Duodenal mucosa (tissue), 2 donors: ENCODE measurements at regions not wholly inside any gene's neighbourhood (a gene's known extent, or its start where the extent isn't known, plus 50 kb on each side); places are given as distances from the start of the nearest gene placed in this dataset.

Source experiments
- H3K27ac ChIP-seq: one replicate; pipeline ENCODE4 v1.7.0; 2013; ENCODE audit warnings: low read depth, low read length
- H3K27me3 ChIP-seq, 2 donors: one replicate each; pipeline ENCODE4 v1.7.0; 2013; ENCODE audit warnings: low read length in 2 of 2, control low read depth in 1 of 2; ENCODE audit not compliant: insufficient read depth in 2 of 2, control insufficient read depth in 1 of 2
- H3K36me3 ChIP-seq, 2 donors: one replicate each; pipeline ENCODE4 v1.7.0; 2013; ENCODE audit warnings: low read length in 2 of 2, control low read depth in 1 of 2; ENCODE audit not compliant: insufficient read depth in 2 of 2, control insufficient read depth in 1 of 2
- H3K4me1 ChIP-seq, 2 donors: one replicate each; pipeline ENCODE4 v1.7.0; 2013; ENCODE audit warnings: low read length in 2 of 2, control low read depth in 1 of 2; ENCODE audit not compliant: insufficient read depth in 2 of 2, control insufficient read depth in 1 of 2
- H3K4me3 ChIP-seq, 2 donors: one replicate each; pipeline ENCODE4 v1.7.0; 2013; ENCODE audit warnings: low read length in 2 of 2, low read depth in 1 of 2
- H3K9ac ChIP-seq, 2 donors: one replicate each; pipeline ENCODE4 v1.7.0; 2013; ENCODE audit warnings: low read length in 2 of 2, low read depth in 1 of 2
- H3K9me3 ChIP-seq, 2 donors: one replicate each; pipeline ENCODE4 v1.7.0; 2013; ENCODE audit warnings: low read length in 2 of 2, control low read depth in 1 of 2; ENCODE audit not compliant: control insufficient read depth in 1 of 2

DNA sequence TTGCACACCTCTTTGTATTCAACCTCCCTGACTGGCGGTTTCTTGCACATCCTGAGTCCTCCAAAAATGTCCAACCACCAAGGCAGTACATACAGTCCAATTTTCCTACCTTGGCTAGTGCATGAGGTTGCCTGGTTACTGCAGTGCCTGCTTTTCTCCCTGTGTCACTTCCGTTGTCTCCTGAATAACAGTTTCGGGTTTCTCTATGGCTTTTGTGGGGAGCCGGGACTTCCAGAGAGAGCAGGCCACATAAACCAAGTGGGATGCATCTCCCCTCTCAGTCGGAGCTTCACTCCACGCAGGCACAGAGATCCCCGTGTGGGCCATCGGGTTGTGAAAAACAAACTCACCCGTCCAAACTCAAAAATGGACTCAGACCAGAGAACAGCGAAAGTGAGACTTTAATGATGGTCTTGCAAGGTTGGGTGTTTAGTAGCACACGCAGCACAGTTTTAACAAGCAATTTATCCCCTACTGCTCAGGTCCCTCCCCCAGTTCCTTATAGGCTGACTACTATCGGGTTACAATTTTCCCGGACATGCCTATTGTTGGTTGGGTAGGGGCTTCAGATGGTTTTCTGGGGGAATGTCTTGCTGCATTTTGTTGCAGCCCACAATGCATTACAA lies 173.1 kb downstream of the POU4F1 start:
- H3K27me3 ChIP-seq: no peaks in the 10 kb centered on the region
- no peaks in the 10 kb centered on the region for H3K36me3 ChIP-seq
- no peaks in the 10 kb centered on the region for H3K4me1 ChIP-seq
- H3K4me3 ChIP-seq: no peak overlapping the region
- H3K9ac ChIP-seq: no peak overlapping the region
- no peaks in the 10 kb centered on the region for H3K9me3 ChIP-seq
- no peak overlapping the region for H3K27ac ChIP-seq

DNA sequence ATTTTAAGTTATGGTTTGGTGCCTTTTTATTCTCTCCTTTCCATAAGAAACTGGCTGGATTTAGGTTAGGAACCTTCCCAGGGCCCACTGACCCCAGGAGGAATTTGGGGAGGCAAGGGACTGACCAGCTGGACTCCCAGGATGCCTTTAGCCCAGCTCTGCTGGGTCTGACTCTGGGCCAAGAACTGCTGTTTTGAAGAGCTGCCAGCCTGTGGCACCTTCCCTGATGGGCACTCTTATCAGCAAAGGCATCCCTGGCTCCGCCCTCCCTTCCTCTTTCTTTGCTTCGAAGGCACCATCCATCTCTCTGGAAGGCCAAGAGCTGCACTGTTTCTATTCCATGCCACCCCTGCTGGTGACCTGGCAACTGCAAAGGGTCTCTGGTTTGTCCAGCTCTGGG lies 174.7 kb downstream of the POU4F1 start:
- no peaks in the 10 kb centered on the region for H3K27me3 ChIP-seq
- H3K27ac ChIP-seq: no peak overlapping the region
- no peaks in the 10 kb centered on the region for H3K36me3 ChIP-seq
- no peak overlapping the region for H3K4me3 ChIP-seq
- H3K9ac ChIP-seq: no peak overlapping the region
- H3K4me1 ChIP-seq: no peaks in the 10 kb centered on the region
- no peaks in the 10 kb centered on the region for H3K9me3 ChIP-seq

DNA sequence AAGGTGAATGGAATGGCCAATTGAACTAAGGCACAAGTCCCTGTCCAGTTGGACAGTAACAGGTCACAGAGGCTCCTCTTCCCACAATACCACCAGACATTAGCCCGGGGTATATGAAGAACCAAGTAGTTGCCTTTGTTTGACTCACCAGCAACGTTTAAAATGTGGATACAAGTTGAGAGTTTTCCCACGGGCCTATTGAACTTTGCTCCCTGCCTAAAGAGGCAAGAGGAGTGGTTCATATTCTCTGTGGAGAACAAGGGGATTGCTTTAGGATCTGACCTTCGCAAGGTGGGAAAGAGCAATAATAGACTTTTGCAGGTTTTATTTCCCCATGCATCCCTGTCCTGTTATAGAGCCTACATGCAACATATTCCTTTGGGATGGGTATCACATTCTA lies 177.2 kb downstream of the POU4F1 start:
- Histone ChIP-seq H3K4me3 (no peak overlapping the region), H3K27me3 (no peaks in the 10 kb centered on the region), H3K4me1 (no peaks in the 10 kb centered on the region), H3K9me3 (no peaks in the 10 kb centered on the region), H3K9ac (no peak overlapping the region), H3K36me3 (no peaks in the 10 kb centered on the region), H3K27ac (no peak overlapping the region)

DNA sequence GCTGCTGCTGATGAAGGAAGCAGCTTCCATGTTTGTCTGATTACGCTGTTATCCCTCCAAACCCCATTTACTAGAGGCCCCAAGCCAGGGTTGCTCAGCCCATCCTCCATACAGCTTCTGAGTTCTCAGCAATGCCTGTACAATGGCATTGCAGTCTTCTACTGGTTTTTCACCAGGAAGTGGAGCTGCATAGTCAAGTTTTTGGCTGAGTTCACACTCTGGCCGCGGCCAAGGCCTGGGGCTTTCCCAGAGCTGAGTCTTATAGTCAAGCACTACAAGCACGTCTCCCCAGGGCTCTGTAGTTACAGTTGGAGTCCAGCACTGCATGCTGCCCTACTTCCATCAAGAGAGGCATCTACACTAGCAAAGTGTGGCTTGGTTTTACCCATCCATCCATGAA lies 182.5 kb downstream of the POU4F1 start:
- Histone ChIP-seq H3K4me1 (no peaks in the 10 kb centered on the region), H3K27ac (no peak overlapping the region), H3K4me3 (no peak overlapping the region), H3K9ac (no peak overlapping the region), H3K9me3 (no peaks in the 10 kb centered on the region), H3K27me3 (no peaks in the 10 kb centered on the region), H3K36me3 (no peaks in the 10 kb centered on the region)

DNA sequence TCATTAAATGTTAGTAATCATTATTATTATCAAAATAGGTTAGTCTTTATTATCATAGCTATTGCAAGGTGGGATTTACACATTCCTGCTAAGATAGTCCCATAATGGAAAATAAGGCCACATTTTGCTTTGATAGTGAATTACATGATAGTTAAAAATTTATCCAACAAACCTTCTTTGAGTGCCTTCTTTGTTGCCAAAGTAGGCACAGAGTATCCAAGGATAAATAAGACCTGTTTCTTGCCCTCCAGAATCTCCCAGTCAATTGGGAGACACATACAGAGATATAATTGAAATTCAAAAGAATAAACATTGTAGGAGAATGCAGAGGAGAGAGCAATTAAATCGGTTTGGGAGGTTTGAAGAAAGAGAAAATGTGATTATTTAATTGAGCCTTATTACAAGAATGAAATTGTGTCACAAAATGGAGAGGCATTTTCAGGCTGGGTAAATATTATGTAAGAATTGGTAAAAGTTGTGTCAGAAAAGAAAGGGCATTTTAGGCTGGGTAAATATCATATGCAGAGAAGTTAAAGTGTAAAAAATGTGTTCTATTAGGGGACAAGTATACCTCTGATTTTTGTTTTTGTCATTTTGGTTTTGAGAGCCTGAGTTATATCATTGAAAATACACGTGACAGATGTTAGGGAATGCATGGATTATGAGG lies 189.3 kb downstream of the POU4F1 start:
- Histone ChIP-seq H3K27ac (no peak overlapping the region), H3K9me3 (no peaks in the 10 kb centered on the region), H3K27me3 (no peaks in the 10 kb centered on the region), H3K4me3 (no peak overlapping the region), H3K9ac (no peak overlapping the region), H3K36me3 (no peaks in the 10 kb centered on the region), H3K4me1 (no peaks in the 10 kb centered on the region)

DNA sequence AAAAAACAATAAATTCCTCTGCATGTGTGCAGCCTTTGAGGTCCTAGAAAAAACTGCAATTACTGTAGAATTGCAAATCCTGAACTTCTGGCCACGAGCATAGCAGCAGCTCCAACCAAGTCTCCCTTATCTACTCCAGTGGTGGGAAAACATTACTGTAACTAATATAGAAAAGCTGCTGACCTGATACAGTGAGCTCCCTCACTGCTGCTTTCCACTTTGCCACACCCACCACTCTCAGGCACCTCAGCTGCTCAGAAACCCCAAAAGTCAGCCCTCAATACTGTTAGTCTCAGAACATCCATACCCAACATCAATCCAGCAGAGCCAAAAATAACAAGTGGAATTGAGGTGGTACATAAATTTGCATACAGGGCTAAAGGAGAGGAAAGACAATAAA lies 192.5 kb downstream of the POU4F1 start:
- no peaks in the 10 kb centered on the region for H3K9me3 ChIP-seq
- H3K36me3 ChIP-seq: no peaks in the 10 kb centered on the region
- H3K4me3 ChIP-seq: no peak overlapping the region

DNA sequence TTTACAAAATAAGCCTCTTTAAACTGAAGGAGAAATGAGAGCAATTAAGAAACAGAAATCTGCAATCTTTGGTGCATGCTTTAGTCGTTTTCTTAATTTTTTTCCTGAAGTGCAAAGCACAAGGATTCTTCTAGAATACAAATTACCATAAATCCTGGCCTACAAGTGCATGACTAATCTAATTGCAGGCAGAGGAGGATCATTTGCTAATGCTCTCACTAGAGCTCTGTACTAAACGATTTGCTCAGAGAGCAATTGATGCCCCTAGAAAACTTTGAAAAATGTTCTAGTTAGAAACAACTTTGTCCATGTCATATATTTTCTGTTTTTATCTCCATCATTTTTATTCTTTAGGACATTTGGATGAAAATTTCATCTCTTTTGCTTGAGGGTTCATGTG lies 193.2 kb downstream of the POU4F1 start:
- Histone ChIP-seq H3K27me3 (no peaks in the 10 kb centered on the region), H3K9ac (no peak overlapping the region), H3K27ac (no peak overlapping the region), H3K9me3 (no peaks in the 10 kb centered on the region), H3K4me3 (no peak overlapping the region), H3K4me1 (no peaks in the 10 kb centered on the region), H3K36me3 (no peaks in the 10 kb centered on the region)

More for the DNA sequence above, 192.5 kb downstream of the POU4F1 start:
- Histone ChIP-seq H3K9ac (no peak overlapping the region), H3K27me3 (no peaks in the 10 kb centered on the region), H3K4me1 (no peaks in the 10 kb centered on the region), H3K27ac (no peak overlapping the region)

DNA sequence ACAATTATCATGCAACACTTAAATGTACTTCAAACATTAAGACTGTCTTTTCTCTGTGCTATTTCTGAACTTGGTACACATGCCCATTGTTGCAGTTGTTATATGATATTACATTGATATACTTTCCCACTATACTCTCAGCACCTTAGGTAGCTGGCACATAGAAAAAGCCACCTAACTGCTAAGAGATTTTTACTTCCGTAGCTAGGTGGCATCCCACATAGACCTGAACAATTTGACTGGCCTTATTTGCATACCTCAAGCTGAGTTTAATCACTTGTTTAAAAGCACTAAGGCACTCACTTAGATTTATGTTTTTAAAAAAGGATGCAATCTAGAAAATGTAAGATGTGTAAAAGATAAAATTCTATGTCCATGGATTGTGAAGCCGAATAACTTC lies 194.2 kb downstream of the POU4F1 start:
- no peak overlapping the region for H3K9ac ChIP-seq
- no peaks in the 10 kb centered on the region for H3K4me1 ChIP-seq
- H3K27me3 ChIP-seq: no peaks in the 10 kb centered on the region
- no peak overlapping the region for H3K4me3 ChIP-seq
- H3K9me3 ChIP-seq: no peaks in the 10 kb centered on the region
- no peak overlapping the region for H3K27ac ChIP-seq
- H3K36me3 ChIP-seq: no peaks in the 10 kb centered on the region

DNA sequence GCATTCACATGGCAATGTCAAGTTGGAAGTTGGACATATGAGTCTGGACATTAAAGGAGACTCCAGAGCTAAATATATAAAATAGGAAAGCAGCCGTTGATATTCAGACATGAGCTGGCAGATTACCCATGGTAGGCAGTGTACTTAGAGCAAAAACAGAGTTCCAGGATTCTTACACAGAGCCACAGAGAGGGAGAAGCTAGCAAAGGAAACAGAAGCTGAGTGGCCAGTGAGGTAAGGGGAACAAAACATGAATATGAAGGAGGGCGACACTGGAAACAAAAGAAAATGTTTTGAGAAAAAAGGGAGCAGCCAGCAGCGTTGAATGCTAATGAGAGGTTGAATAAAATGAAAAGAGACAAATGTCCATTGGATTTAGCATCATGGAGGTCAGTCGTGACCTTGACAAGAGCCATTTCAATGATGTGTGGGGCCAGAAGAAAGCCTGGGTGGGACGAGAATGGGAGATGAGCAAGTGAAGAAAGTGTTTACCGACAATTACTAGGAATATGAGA lies 198.4 kb downstream of the POU4F1 start:
- Histone ChIP-seq H3K27ac (no peak overlapping the region), H3K4me3 (no peak overlapping the region), H3K9ac (no peak overlapping the region), H3K9me3 (no peaks in the 10 kb centered on the region), H3K36me3 (no peaks in the 10 kb centered on the region), H3K4me1 (no peaks in the 10 kb centered on the region), H3K27me3 (no peaks in the 10 kb centered on the region)

DNA sequence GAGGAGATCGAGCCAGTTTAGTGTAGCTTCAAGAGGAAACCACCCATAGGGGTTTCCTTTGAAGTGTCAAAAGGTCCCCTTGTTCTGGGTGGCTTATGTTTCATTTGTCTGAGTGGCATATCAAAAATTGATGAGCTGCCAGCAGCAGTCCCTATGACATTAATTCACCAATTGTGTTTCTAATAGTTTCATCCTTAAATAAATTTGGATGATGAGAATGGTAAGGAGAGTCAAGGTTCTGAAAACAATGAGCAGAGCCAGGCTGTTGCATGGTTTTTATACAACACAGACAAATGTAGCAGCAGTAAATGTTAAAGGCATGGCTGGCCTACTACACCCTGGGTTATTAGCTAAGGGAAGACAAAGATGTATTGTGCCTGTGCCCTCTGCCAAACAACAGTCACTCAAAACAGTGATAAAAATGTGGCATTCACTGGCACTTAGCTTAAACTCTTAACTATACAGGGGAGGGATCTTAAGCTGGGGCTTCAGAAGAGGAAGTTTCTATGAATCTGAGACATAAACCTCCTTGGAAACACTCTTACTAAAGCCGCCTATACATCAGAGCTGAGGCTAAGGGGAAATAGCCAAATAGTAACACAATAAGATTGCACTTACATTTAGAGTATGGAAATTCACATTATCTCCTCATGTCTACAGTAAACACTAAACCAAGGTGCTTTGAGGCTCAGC lies 200.5 kb downstream of the POU4F1 start:
- Histone ChIP-seq H3K36me3 (no peaks in the 10 kb centered on the region), H3K4me1 (no peaks in the 10 kb centered on the region)

More for the DNA sequence above, 200.5 kb downstream of the POU4F1 start:
- Histone ChIP-seq H3K27ac (no peak overlapping the region), H3K9ac (no peak overlapping the region), H3K27me3 (no peaks in the 10 kb centered on the region), H3K4me3 (no peak overlapping the region), H3K9me3 (no peaks in the 10 kb centered on the region)
